ENCODE measurements at regions not wholly inside any gene's neighbourhood (a gene's known extent, or its start where the extent isn't known, plus 50 kb on each side); places are given as distances from the start of the nearest gene placed in this dataset.

- DNase-seq (ENCODE audit: low spot score) = no peak
Observed at GRCh38 chr14:76306131-76306530, 69.8 kb upstream of the ESRRB start.

GRCh38 chr14:76307786-76308780 lies 67.9 kb upstream of the ESRRB start:
- peak; percentile 53 for DNase-seq (ENCODE audit: low spot score)

- DNase-seq (ENCODE audit: low spot score) = no peak
Observed at GRCh38 chr14:76309572-76310162, 66.3 kb upstream of the ESRRB start.

GRCh38 chr14:76311079-76311758 lies 64.7 kb upstream of the ESRRB start:
- DNase-seq (ENCODE audit: low spot score) = no peak

- no peak for DNase-seq (ENCODE audit: low spot score)
Observed at GRCh38 chr14:76312821-76313220, 63.1 kb upstream of the ESRRB start.

- no peak for DNase-seq (ENCODE audit: low spot score)
Observed at GRCh38 chr14:76313303-76313702, 62.6 kb upstream of the ESRRB start.

- DNase-seq (ENCODE audit: low spot score) = no peak
Observed at GRCh38 chr14:76313852-76314251, 62.1 kb upstream of the ESRRB start.

GRCh38 chr14:76314521-76315034 lies 61.4 kb upstream of the ESRRB start:
- no peak for DNase-seq (ENCODE audit: low spot score)

GRCh38 chr14:76320486-76320885 lies 55.5 kb upstream of the ESRRB start:
- DNase-seq (ENCODE audit: low spot score) = no peak

GRCh38 chr14:76320975-76321374 lies 55.0 kb upstream of the ESRRB start:
- DNase-seq (ENCODE audit: low spot score) = no peak

GRCh38 chr14:76322594-76323220 lies 53.2 kb upstream of the ESRRB start:
- no peak for DNase-seq (ENCODE audit: low spot score)

GRCh38 chr14:76323331-76324050 lies 52.4 kb upstream of the ESRRB start:
- DNase-seq (ENCODE audit: low spot score) = no peak

GRCh38 chr14:76324133-76324532 lies 51.8 kb upstream of the ESRRB start:
- no peak for DNase-seq (ENCODE audit: low spot score)
